ENCODE measurements at regions not wholly inside any gene's neighbourhood (a gene's known extent, or its start where the extent isn't known, plus 50 kb on each side); places are given as distances from the start of the nearest gene placed in this dataset.
A peak's percentile ranks its signal among the peaks of the same experiment; 100 is the strongest.

GRCh38 chr2:180519276-180519675, 461.1 kb upstream of the UBE2E3 start:
- TF ChIP-seq, protein P1, sequence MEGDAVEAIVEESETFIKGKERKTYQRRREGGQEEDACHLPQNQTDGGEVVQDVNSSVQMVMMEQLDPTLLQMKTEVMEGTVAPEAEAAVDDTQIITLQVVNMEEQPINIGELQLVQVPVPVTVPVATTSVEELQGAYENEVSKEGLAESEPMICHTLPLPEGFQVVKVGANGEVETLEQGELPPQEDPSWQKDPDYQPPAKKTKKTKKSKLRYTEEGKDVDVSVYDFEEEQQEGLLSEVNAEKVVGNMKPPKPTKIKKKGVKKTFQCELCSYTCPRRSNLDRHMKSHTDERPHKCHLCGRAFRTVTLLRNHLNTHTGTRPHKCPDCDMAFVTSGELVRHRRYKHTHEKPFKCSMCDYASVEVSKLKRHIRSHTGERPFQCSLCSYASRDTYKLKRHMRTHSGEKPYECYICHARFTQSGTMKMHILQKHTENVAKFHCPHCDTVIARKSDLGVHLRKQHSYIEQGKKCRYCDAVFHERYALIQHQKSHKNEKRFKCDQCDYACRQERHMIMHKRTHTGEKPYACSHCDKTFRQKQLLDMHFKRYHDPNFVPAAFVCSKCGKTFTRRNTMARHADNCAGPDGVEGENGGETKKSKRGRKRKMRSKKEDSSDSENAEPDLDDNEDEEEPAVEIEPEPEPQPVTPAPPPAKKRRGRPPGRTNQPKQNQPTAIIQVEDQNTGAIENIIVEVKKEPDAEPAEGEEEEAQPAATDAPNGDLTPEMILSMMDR (IDR thresholded peaks at IDR 0.05; ENCODE audit: low read length, missing control alignments) = no peak
- peak; percentile 58 for DNase-seq (ENCODE audit: low read depth)
- H3K4me3 ChIP-seq (replicated peaks; ENCODE audit: low read depth, low read length) = no peak overlapping the region

DNA sequence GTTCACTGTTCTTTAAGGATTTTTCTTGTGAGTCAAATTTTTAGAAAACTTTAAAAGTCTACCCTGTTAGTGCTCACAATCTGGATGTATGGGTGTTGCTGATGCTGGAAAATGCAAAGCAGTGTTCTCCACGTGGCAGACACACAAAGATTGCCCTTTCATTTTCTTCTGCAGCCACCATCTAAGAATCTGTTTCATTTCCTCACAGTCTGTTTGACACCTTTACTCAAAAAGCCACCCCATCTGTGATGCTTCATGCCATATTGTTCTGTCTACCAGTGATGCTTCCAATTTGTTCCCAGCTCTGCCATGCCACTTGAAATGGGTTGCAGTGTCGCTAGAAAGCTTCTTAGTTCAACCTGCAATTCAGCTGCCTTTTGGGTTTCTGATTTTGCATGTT, 464.2 kb upstream of the UBE2E3 start:
- TF ChIP-seq, protein P1 (IDR thresholded peaks at IDR 0.05; ENCODE audit: low read length, missing control alignments) = no peak
- no peak for DNase-seq (ENCODE audit: low read depth)
- H3K4me3 ChIP-seq (replicated peaks; ENCODE audit: low read depth, low read length) = no peak overlapping the region

DNA sequence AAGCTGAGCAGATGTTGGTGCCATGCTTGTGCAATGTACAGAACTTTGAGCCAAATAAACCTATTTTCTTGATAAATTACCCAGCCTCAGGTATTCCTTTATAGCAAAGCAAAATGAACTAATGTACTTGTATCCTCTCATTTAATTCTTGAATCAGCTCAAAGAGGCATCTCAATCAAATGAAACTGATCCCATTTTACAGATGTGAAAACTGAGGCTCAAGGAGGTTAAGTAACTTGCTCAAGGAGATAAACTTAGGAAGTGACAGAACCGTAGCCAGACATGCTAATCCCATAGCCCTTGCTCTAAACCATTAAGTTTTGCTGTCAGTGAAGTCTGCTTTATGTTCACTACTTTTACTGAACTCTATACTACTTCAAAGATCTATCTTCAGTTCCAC, 467.0 kb upstream of the UBE2E3 start:
- no peak for DNase-seq (ENCODE audit: low read depth)
- TF ChIP-seq, protein P1 (IDR thresholded peaks at IDR 0.05; ENCODE audit: low read length, missing control alignments) = no peak
- no peak overlapping the region for H3K4me3 ChIP-seq (replicated peaks; ENCODE audit: low read depth, low read length)

DNA sequence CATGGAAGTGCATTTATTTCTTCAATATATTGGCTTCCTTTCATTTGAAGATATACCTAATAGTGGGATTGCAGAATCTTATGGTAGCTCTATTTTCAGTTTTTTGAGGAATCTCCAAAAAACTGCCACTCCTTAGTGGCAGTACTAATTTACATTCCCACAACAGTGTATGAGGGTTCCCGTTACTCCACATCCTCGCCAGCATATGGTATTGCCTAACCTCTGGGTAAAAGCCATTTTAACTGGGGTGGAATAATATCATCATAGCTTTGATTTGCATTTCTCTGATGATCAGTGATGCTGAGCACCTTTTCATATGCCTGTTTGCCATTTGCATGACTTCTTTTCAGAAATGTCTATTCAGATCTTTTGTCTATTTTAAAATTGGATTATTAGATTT, 471.9 kb upstream of the UBE2E3 start:
- no peak for DNase-seq (ENCODE audit: low read depth)
- TF ChIP-seq, protein P1 (IDR thresholded peaks at IDR 0.05; ENCODE audit: low read length, missing control alignments) = no peak
- no peak overlapping the region for H3K4me3 ChIP-seq (replicated peaks; ENCODE audit: low read depth, low read length)

GRCh38 chr2:180507028-180507427, 473.4 kb upstream of the UBE2E3 start:
- TF ChIP-seq, protein P1 (IDR thresholded peaks at IDR 0.05; ENCODE audit: low read length, missing control alignments) = no peak
- no peak overlapping the region for H3K4me3 ChIP-seq (replicated peaks; ENCODE audit: low read depth, low read length)
- DNase-seq (ENCODE audit: low read depth) = peak; percentile 35

- TF ChIP-seq, protein P1 (IDR thresholded peaks at IDR 0.05; ENCODE audit: low read length, missing control alignments) = no peak
- DNase-seq (ENCODE audit: low read depth) = no peak
- H3K4me3 ChIP-seq (replicated peaks; ENCODE audit: low read depth, low read length) = no peak overlapping the region
Measured at GRCh38 chr2:180505203-180505602, 475.2 kb upstream of the UBE2E3 start.

DNA sequence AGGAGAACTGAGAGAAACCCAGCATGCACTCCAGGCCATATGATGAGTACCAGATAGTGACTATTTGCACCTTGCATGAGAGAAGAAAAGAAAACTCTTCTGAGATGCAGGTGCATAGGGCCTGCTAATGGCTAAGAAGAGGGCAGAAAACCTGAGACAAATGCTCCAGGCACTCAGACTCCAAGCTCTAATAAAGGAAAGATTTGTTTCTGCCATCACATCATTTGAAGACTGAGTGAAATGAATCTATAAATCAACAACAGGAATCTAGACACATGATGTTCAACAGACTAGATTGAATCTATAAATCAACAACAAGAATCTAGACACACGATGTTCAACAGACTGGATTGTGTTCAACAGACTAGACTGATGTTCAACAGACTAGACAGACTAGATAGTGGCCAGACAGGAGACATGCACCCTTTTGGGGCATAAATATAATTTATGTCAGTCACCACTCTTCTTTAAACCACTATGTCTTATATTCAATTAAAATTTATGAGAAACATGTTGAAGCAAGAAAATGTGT, 482.7 kb upstream of the UBE2E3 start:
- DNase-seq (ENCODE audit: low read depth) = no peak
- no peak overlapping the region for H3K4me3 ChIP-seq (replicated peaks; ENCODE audit: low read depth, low read length)
- TF ChIP-seq, protein P1 (IDR thresholded peaks at IDR 0.05; ENCODE audit: low read length, missing control alignments) = no peak
